ENCODE measurements at regions not wholly inside any gene's neighbourhood (a gene's known extent, or its start where the extent isn't known, plus 50 kb on each side); places are given as distances from the start of the nearest gene placed in this dataset.

DNA sequence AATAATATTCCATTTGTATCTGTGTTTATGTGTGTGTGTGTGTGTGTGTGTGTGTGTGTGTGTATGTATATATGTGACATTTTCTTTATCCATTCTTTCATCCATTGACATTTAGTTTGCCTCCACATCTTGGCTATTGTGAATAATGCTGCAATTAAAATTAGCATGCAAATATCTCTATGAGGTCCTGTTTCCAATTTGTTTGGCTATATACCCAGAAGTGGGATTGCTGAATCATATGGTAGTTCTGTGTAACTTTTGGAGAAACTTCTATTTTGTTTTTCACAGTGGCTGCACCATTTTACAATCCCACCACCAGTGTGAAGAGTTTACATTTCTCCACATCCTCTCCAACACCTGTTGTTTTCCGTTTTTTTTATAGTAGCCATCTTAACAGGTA, 53.1 kb downstream of the CH25H start:
- DNase-seq (no peak), ATAC-seq (replicated peaks in 1 of 2) (no peak)
- no peak overlapping the region for H3K27ac Mint-ChIP-seq
- H3K36me3 Mint-ChIP-seq (ENCODE audit: insufficient read depth in 2 of 2), result peaks cover 0 to 1% of the 10 kb centered on the region in 2 donors
- H3K4me1 Mint-ChIP-seq (ENCODE audit: low read depth), result peaks cover 9% of the 10 kb centered on the region
- H3K27me3 Mint-ChIP-seq (ENCODE audit: low read depth), result peaks cover 41% of the 10 kb centered on the region
- no peak overlapping the region for H3K4me3 Mint-ChIP-seq
- H3K9me3 Mint-ChIP-seq, result no peaks in the 10 kb centered on the region

DNA sequence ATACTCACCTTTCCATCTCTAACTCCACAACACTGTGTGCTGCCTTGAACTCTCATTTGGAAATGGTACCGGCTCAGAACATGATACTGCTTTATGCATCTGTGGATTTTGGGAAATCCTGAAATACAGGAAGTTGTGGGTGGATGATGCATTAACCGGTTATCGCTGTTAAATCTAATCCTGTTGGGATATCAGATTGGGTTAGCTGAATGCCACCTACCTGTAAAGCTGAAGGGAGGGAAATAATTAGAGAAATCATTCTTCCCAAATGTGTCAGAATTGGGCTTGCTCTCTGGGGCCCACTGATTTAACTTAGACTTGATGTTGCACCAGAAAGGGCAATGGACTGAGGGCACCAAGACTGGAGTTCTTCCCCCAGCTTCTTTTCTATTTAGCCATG, 54.0 kb downstream of the CH25H start:
- no peak overlapping the region for H3K4me3 Mint-ChIP-seq
- ATAC-seq (replicated peaks in 1 of 2) (no peak), DNase-seq (no peak)
- H3K9me3 Mint-ChIP-seq, result peaks cover 0 to 1% of the 10 kb centered on the region in 2 donors
- no peak overlapping the region for H3K27ac Mint-ChIP-seq
- H3K4me1 Mint-ChIP-seq (ENCODE audit: low read depth), result peaks cover under 1% of the 10 kb centered on the region
- H3K36me3 Mint-ChIP-seq (ENCODE audit: insufficient read depth in 2 of 2), result peaks cover 0 to 1% of the 10 kb centered on the region in 2 donors
- H3K27me3 Mint-ChIP-seq (ENCODE audit: low read depth), result peaks cover 36% of the 10 kb centered on the region

- Mint-ChIP-seq H3K4me3 (no peak overlapping the region), H3K4me1 (ENCODE audit: low read depth) (no peaks in the 10 kb centered on the region), H3K9me3 (peaks cover 0 to 1% of the 10 kb centered on the region in 2 donors), H3K27me3 (ENCODE audit: low read depth) (peaks cover 29% of the 10 kb centered on the region), H3K27ac (no peak overlapping the region), H3K36me3 (ENCODE audit: insufficient read depth in 2 of 2) (peaks cover 0 to 1% of the 10 kb centered on the region in 2 donors)
- ATAC-seq (replicated peaks in 1 of 2) (no peak), DNase-seq (no peak)
Observed at GRCh38 chr10:89151857-89152256, 55.3 kb downstream of the CH25H start.

DNA sequence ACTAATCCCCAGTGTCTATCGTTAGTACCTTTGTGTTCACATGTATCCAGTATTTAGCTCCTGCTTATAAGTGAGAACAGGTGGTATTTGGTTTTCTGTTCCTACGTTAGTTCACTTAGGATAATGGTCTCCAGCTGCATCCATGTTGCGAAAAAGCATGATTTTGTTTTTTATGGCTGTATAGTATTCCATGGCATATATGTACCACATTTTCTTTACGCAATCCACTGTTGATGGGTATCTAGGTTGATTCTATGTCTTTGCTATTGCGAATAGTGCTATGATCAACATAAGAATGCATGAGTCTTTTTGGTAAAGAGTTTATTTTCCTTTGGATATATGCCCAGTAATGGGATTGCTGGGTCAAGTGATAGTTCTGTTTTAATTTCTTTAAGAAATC, 59.1 kb downstream of the CH25H start:
- peaks cover 0 to 1% of the 10 kb centered on the region in 2 donors for H3K9me3 Mint-ChIP-seq
- H3K27ac Mint-ChIP-seq, result no peak overlapping the region
- no peak overlapping the region for H3K4me3 Mint-ChIP-seq
- H3K36me3 Mint-ChIP-seq (ENCODE audit: insufficient read depth in 2 of 2), result peaks cover 0 to 1% of the 10 kb centered on the region in 2 donors
- DNase-seq (no peak), ATAC-seq (replicated peaks in 1 of 2) (no peak)
- no peaks in the 10 kb centered on the region for H3K4me1 Mint-ChIP-seq (ENCODE audit: low read depth)
- no peaks in the 10 kb centered on the region for H3K27me3 Mint-ChIP-seq (ENCODE audit: low read depth)

DNA sequence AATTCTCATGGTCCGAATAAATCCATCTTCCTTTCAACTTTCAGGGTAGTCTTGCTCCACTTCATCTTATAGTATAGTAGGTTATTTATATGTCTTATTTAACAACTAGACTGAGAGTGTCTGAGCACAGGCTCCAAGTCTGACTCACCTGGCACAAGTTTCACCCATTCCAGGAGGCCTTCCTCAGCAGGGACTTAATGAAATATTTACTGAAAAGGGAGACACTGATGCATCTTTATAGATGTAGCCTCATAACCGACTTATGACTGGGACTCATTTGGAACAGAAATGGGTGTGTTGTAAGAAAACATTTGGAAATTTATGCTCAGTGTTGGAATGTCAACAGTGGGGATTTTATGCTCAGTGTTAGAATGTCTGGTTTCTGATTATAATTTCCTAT, 59.9 kb downstream of the CH25H start:
- Mint-ChIP-seq H3K27me3 (ENCODE audit: low read depth) (no peaks in the 10 kb centered on the region), H3K9me3 (peaks cover 0 to 1% of the 10 kb centered on the region in 2 donors), H3K4me1 (ENCODE audit: low read depth) (no peaks in the 10 kb centered on the region), H3K4me3 (no peak overlapping the region), H3K36me3 (ENCODE audit: insufficient read depth in 2 of 2) (peaks cover 0 to 1% of the 10 kb centered on the region in 2 donors), H3K27ac (no peak overlapping the region)
- no peak for ATAC-seq (replicated peaks in 1 of 2)
- no peak for DNase-seq

DNA sequence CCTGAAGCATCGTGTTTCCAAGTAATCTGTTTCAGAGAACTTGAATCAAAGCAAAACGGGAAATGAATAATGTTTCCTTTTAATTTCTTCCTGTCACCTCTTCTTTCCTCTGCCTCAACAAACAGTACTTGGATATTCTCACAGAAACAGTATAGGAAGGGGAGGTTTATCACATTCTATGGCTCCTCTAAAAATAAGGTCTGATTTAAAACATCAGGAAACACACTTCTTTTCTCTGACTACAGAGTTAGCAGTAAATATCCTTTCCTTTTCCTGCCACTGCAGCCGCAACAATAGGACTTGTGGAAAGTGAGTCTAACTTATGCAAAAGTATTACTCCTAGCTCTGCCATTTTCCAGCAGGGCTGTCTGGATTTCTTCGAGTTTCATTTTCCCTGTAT, 62.3 kb downstream of the CH25H start:
- ATAC-seq (replicated peaks in 1 of 2) (no peak), DNase-seq (no peak)
- H3K9me3 Mint-ChIP-seq, result peaks cover 0 to 1% of the 10 kb centered on the region in 2 donors
- no peak overlapping the region for H3K27ac Mint-ChIP-seq
- H3K4me1 Mint-ChIP-seq (ENCODE audit: low read depth), result no peaks in the 10 kb centered on the region
- H3K36me3 Mint-ChIP-seq (ENCODE audit: insufficient read depth in 2 of 2), result peaks cover 0 to 1% of the 10 kb centered on the region in 2 donors
- no peaks in the 10 kb centered on the region for H3K27me3 Mint-ChIP-seq (ENCODE audit: low read depth)
- no peak overlapping the region for H3K4me3 Mint-ChIP-seq

- Mint-ChIP-seq H3K27me3 (ENCODE audit: low read depth) (peaks cover 8% of the 10 kb centered on the region), H3K36me3 (ENCODE audit: insufficient read depth in 2 of 2) (no peaks in the 10 kb centered on the region), H3K9me3 (no peaks in the 10 kb centered on the region), H3K4me1 (ENCODE audit: low read depth) (no peaks in the 10 kb centered on the region), H3K27ac (no peak overlapping the region), H3K4me3 (no peak overlapping the region)
- ATAC-seq (replicated peaks in 1 of 2), result no peak
- no peak for DNase-seq
Observed at GRCh38 chr10:89142590-89142989, 64.5 kb downstream of the CH25H start.

GRCh38 chr10:89138755-89139490, 68.2 kb downstream of the CH25H start:
- H3K27me3 Mint-ChIP-seq (ENCODE audit: low read depth), result peaks cover 14% of the 10 kb centered on the region
- no peak for ATAC-seq (replicated peaks in 1 of 2)
- no peaks in the 10 kb centered on the region for H3K4me1 Mint-ChIP-seq (ENCODE audit: low read depth)
- no peak for DNase-seq
- H3K36me3 Mint-ChIP-seq (ENCODE audit: insufficient read depth in 2 of 2), result no peaks in the 10 kb centered on the region
- H3K9me3 Mint-ChIP-seq, result no peaks in the 10 kb centered on the region
- H3K27ac Mint-ChIP-seq, result no peak overlapping the region
- H3K4me3 Mint-ChIP-seq, result no peak overlapping the region

- no peaks in the 10 kb centered on the region for H3K9me3 Mint-ChIP-seq
- no peak for ATAC-seq (replicated peaks in 1 of 2)
- H3K4me3 Mint-ChIP-seq, result no peak overlapping the region
- H3K27me3 Mint-ChIP-seq (ENCODE audit: low read depth), result peaks cover 30% of the 10 kb centered on the region
- no peak overlapping the region for H3K27ac Mint-ChIP-seq
- DNase-seq, result no peak
- no peaks in the 10 kb centered on the region for H3K36me3 Mint-ChIP-seq (ENCODE audit: insufficient read depth in 2 of 2)
- H3K4me1 Mint-ChIP-seq (ENCODE audit: low read depth), result no peaks in the 10 kb centered on the region
Observed at GRCh38 chr10:89134963-89135362, 72.2 kb downstream of the CH25H start.

DNA sequence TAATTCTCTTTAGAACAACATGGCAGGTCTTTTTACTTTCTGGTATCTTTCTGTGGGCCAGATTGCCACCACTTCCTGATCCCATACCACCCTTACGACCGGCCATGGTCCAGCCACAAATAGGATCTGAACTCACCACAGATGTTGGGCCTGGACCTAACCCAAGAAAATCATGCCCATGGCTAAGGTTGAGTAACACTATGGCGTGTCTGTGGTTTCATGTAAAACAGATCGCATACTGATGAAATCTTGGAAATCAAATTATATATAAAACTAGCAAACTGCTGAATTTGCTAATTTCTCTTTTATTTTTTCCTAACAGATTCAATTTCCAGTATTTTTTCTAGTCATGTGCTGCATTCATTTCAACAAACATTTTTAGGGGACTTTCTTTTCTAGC, 77.2 kb downstream of the CH25H start:
- no peaks in the 10 kb centered on the region for H3K36me3 Mint-ChIP-seq (ENCODE audit: insufficient read depth in 2 of 2)
- ATAC-seq (replicated peaks in 1 of 2) (no peak), DNase-seq (no peak)
- no peak overlapping the region for H3K27ac Mint-ChIP-seq
- no peaks in the 10 kb centered on the region for H3K4me1 Mint-ChIP-seq (ENCODE audit: low read depth)
- H3K9me3 Mint-ChIP-seq, result no peaks in the 10 kb centered on the region
- H3K4me3 Mint-ChIP-seq, result no peak overlapping the region
- peaks cover 34% of the 10 kb centered on the region for H3K27me3 Mint-ChIP-seq (ENCODE audit: low read depth)

GRCh38 chr10:89122433-89123051, 84.6 kb downstream of the CH25H start:
- Mint-ChIP-seq H3K27me3 (ENCODE audit: low read depth) (peaks cover 40% of the 10 kb centered on the region), H3K27ac (peak overlapping the region; percentile 34), H3K36me3 (ENCODE audit: insufficient read depth in 2 of 2) (no peaks in the 10 kb centered on the region), H3K4me3 (no peak overlapping the region), H3K4me1 (ENCODE audit: low read depth) (peaks cover 10% of the 10 kb centered on the region), H3K9me3 (no peaks in the 10 kb centered on the region)
- DNase-seq (no peak), ATAC-seq (replicated peaks in 1 of 2) (peak; percentile 53 to 65)

DNA sequence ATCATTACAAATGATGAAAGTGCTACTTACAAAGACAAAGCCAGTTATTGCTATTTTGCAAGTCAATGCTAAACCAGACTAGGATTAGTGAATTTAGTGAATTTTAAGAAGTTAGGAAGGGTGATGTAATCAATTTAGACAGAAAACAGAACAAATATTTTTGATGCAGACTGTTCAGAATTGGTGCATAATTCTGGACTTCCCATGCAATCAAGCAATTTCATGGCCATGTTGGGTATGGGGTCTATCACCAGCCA, 85.4 kb downstream of the CH25H start:
- peaks cover 10% of the 10 kb centered on the region for H3K4me1 Mint-ChIP-seq (ENCODE audit: low read depth)
- no peak for ATAC-seq (replicated peaks in 1 of 2)
- H3K4me3 Mint-ChIP-seq, result no peak overlapping the region
- DNase-seq, result no peak
- H3K9me3 Mint-ChIP-seq, result no peaks in the 10 kb centered on the region
- H3K27ac Mint-ChIP-seq, result no peak overlapping the region
- no peaks in the 10 kb centered on the region for H3K36me3 Mint-ChIP-seq (ENCODE audit: insufficient read depth in 2 of 2)
- H3K27me3 Mint-ChIP-seq (ENCODE audit: low read depth), result peaks cover 47% of the 10 kb centered on the region

GRCh38 chr10:89120931-89121763, 86.0 kb downstream of the CH25H start:
- ATAC-seq (replicated peaks in 1 of 2) (no peak), DNase-seq (no peak)
- peaks cover 47% of the 10 kb centered on the region for H3K27me3 Mint-ChIP-seq (ENCODE audit: low read depth)
- no peaks in the 10 kb centered on the region for H3K9me3 Mint-ChIP-seq
- H3K27ac Mint-ChIP-seq, result no peak overlapping the region
- H3K4me1 Mint-ChIP-seq (ENCODE audit: low read depth), result peaks cover 10% of the 10 kb centered on the region
- no peak overlapping the region for H3K4me3 Mint-ChIP-seq
- no peaks in the 10 kb centered on the region for H3K36me3 Mint-ChIP-seq (ENCODE audit: insufficient read depth in 2 of 2)
